B cell (primary cell): ENCODE measurements at regions not wholly inside any gene's neighbourhood (a gene's known extent, or its start where the extent isn't known, plus 50 kb on each side); places are given as distances from the start of the nearest gene placed in this dataset.

Source experiments
- ATAC-seq: fragments of 200-7000 bp; cut with Tn5 transposase; one replicate; pipeline ENCODE4 v1.10.0; 2021; ENCODE audit warnings: low read depth, mild to moderate bottlenecking, moderate number of reproducible peaks, moderate library complexity
- CTCF ChIA-PET: fragments of 350-600 bp; sonication (Branson Sonifier 250); formaldehyde crosslinking; loops from one replicate; lab custom pipeline; 2021; ENCODE audit warnings: antibody characterized with exemption, inconsistent platforms; lab: Charles Lee
- POLR2A ChIA-PET: fragments of 350-600 bp; sonication (Branson Sonifier 250); formaldehyde crosslinking; loops from one replicate; lab custom pipeline; 2021; ENCODE audit warnings: antibody characterized with exemption; lab: Charles Lee
- DNase-seq: peaks from one replicate; pipeline ENCODE4 v3.0.0; 2013
- H2AFZ ChIP-seq: 2 replicates; pipeline ENCODE4 v1.6.1; 2012; ENCODE audit warnings: mild to moderate bottlenecking, low read depth, low read length; ENCODE audit not compliant: insufficient read depth, poor library complexity, severe bottlenecking
- H3K27ac ChIP-seq, 2 donors: 1 replicate in 1 of 2; 2 replicates in 1 of 2; pipeline ENCODE4 v1.5.1; 2012 to 2013; ENCODE audit warnings: low read length in 2 of 2, mild to moderate bottlenecking in 2 of 2, moderate library complexity in 1 of 2
- H3K27me3 ChIP-seq, 4 experiments: fragments of 200-600 bp in 1 of 4; sonication (generic) in 1 of 4; replicated peaks in 1 of 4; 1 replicate in 2 of 4; 2 replicates in 2 of 4; pipeline versions ENCODE4 v1.6.1 to v1.7.0; 2013 to 2016; ENCODE audit warnings: low read length in 3 of 4, mild to moderate bottlenecking in 2 of 4, mixed read lengths in 1 of 4, moderate library complexity in 1 of 4; ENCODE audit not compliant: insufficient read depth in 4 of 4, control insufficient read depth in 3 of 4; ENCODE audit errors: control extremely low read depth in 1 of 4
- H3K36me3 ChIP-seq, 2 experiments: replicated peaks in 1 of 2; 1 replicate in 1 of 2; 2 replicates in 1 of 2; pipeline versions ENCODE4 v1.6.1 to v1.7.1; 2013; ENCODE audit warnings: low read length in 1 of 2; ENCODE audit not compliant: insufficient read depth in 2 of 2, control insufficient read depth in 1 of 2; ENCODE audit errors: control extremely low read depth in 1 of 2, extremely low read depth in 1 of 2
- H3K4me1 ChIP-seq, 2 donors: fragments of 200-600 bp in 1 of 2; sonication (generic) in 1 of 2; 1 replicate in 1 of 2; 2 replicates in 1 of 2; pipeline versions ENCODE4 v1.5.1 to v1.6.1; 2013 to 2017; ENCODE audit warnings: low read length in 2 of 2; ENCODE audit not compliant: control insufficient read depth in 2 of 2, insufficient read depth in 2 of 2
- H3K4me2 ChIP-seq: replicated peaks from 2 replicates; pipeline ENCODE3; 2012; ENCODE audit warnings: mild to moderate bottlenecking, low read depth, low read length; ENCODE audit not compliant: poor library complexity, severe bottlenecking
- H3K4me3 ChIP-seq, 5 experiments: fragments of 200-600 bp in 1 of 5; sonication (generic) in 1 of 5; 1 replicate in 3 of 5; 2 replicates in 2 of 5; pipeline versions ENCODE4 v1.5.1 to v1.7.0; 2011 to 2016; ENCODE audit warnings: low read length in 4 of 5, mild to moderate bottlenecking in 4 of 5, low read depth in 2 of 5, control low read depth in 1 of 5, moderate library complexity in 1 of 5; ENCODE audit not compliant: insufficient read depth in 1 of 5; ENCODE audit errors: control extremely low read depth in 1 of 5, extremely low read depth in 1 of 5
- H3K79me2 ChIP-seq: fragments of 200-600 bp; sonication (generic); one replicate; pipeline ENCODE4 v1.6.0; 2016; ENCODE audit warnings: low read length; ENCODE audit not compliant: control insufficient read depth, insufficient read depth
- H3K9ac ChIP-seq: fragments of 200-600 bp; sonication (generic); 2 replicates; pipeline ENCODE4 v1.6.1; 2017; ENCODE audit warnings: mild to moderate bottlenecking, low read length, moderate library complexity
- H3K9me3 ChIP-seq, 3 donors: one replicate each; pipeline versions ENCODE4 v1.6.1 to v1.7.1; 2013; ENCODE audit warnings: low read length in 2 of 3; ENCODE audit not compliant: control insufficient read depth in 2 of 3, insufficient read depth in 1 of 3; ENCODE audit errors: control extremely low read depth in 1 of 3
- H4K20me1 ChIP-seq: 2 replicates; pipeline ENCODE4 v1.6.0; 2012; ENCODE audit warnings: mild to moderate bottlenecking, low read length; ENCODE audit not compliant: insufficient read depth, control insufficient read depth, poor library complexity, severe bottlenecking
- H3K27ac Mint-ChIP-seq: one replicate; pipeline ENCODE4 v1.8.0; 2021; ENCODE audit warnings: mixed read lengths
- H3K27me3 Mint-ChIP-seq: one replicate; pipeline ENCODE4 v1.8.0; 2021; ENCODE audit warnings: mixed read lengths
- H3K4me1 Mint-ChIP-seq: one replicate; pipeline ENCODE4 v1.8.0; 2021; ENCODE audit warnings: mixed read lengths
- H3K4me3 Mint-ChIP-seq: one replicate; pipeline ENCODE4 v1.8.0; 2021; ENCODE audit warnings: mixed read lengths
- H3K9me3 Mint-ChIP-seq: one replicate; pipeline ENCODE4 v1.8.0; 2022; ENCODE audit warnings: mixed read lengths; ENCODE audit not compliant: insufficient read depth
- EZH2 ChIP-seq: IDR thresholded peaks from 2 replicates; pipeline ENCODE4 v1.6.1; 2012; ENCODE audit warnings: borderline replicate concordance, low read depth, mild to moderate bottlenecking, moderate library complexity, low read length; ENCODE audit not compliant: insufficient read depth, poor library complexity, severe bottlenecking
- WGBS: methylation state at CpG from one replicate; pipeline ENCODE4 v1.1.5; 2013; ENCODE audit warnings: missing lambda C conversion rate; ENCODE audit not compliant: insufficient coverage; 5-methylcytosine and 5-hydroxymethylcytosine counted together
- intact Hi-C: fragments of 100-400 bp; cut with micrococcal nuclease; formaldehyde crosslinking; loops from one replicate; pipeline ENCODE4 v1.10.0; 2022
- TF ChIP-seq, protein P1 (sequence below): fragments of 200-600 bp; IDR thresholded peaks from one replicate; pipeline ENCODE4 v1.8.0; 2022; ENCODE audit warnings: antibody characterized with exemption, mild to moderate bottlenecking

DNA sequence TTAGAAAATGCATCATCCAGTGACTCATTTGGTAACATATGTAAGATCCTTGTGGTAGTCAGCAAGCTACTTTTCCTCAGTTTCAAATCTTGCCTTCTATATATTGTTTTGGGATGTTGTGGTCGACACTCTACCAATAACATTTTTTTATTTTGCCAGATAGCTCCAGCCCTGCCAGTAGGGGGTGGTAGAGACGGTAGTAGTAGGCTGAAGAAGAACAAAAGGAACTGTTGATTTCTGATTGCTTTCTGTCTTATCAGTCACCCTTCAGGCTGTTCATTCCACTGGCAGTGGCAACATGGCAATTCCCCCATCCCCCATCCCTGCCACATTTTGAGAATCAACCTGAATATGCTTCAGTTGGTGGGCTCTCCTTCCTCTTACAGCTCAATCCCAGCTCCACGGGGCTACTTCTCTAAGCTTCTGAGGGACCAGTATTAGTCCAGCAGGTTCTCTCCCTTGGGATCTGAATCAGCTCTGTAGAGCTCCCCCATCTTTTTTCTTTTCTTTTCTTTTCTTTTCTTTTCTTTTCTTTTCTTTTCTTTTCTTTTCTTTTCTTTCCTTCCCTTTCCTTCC is 171.5 kb upstream of the VEGFC start:
- DNase-seq (no peak), ATAC-seq (no peak)
- Histone ChIP-seq H3K9me3 (no peaks in the 10 kb centered on the region), H3K36me3 (no peaks in the 10 kb centered on the region), H3K9ac (no peak overlapping the region), H3K4me2 (no peak overlapping the region), H3K27me3 (no peaks in the 10 kb centered on the region), H3K79me2 (no peaks in the 10 kb centered on the region), H3K27ac (no peak overlapping the region), H2AFZ (no peak overlapping the region), H3K4me1 (no peaks in the 10 kb centered on the region), H4K20me1 (no peaks in the 10 kb centered on the region), H3K4me3 (no peak overlapping the region)
- CTCF ChIA-PET, result no interaction called here
- WGBS, result 87% methylated on average over 1 of the region's 3 CpGs
- no peak overlapping the region for H3K27ac Mint-ChIP-seq
- no peak overlapping the region for H3K4me3 Mint-ChIP-seq
- POLR2A ChIA-PET, result no interaction called here
- no peaks in the 10 kb centered on the region for H3K4me1 Mint-ChIP-seq
- intact Hi-C loops, result no loop called here
- H3K9me3 Mint-ChIP-seq, result no peaks in the 10 kb centered on the region
- H3K27me3 Mint-ChIP-seq, result no peaks in the 10 kb centered on the region
- TF ChIP-seq, protein P1, sequence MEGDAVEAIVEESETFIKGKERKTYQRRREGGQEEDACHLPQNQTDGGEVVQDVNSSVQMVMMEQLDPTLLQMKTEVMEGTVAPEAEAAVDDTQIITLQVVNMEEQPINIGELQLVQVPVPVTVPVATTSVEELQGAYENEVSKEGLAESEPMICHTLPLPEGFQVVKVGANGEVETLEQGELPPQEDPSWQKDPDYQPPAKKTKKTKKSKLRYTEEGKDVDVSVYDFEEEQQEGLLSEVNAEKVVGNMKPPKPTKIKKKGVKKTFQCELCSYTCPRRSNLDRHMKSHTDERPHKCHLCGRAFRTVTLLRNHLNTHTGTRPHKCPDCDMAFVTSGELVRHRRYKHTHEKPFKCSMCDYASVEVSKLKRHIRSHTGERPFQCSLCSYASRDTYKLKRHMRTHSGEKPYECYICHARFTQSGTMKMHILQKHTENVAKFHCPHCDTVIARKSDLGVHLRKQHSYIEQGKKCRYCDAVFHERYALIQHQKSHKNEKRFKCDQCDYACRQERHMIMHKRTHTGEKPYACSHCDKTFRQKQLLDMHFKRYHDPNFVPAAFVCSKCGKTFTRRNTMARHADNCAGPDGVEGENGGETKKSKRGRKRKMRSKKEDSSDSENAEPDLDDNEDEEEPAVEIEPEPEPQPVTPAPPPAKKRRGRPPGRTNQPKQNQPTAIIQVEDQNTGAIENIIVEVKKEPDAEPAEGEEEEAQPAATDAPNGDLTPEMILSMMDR, result no peak
- TF ChIP-seq EZH2, result no peak

DNA sequence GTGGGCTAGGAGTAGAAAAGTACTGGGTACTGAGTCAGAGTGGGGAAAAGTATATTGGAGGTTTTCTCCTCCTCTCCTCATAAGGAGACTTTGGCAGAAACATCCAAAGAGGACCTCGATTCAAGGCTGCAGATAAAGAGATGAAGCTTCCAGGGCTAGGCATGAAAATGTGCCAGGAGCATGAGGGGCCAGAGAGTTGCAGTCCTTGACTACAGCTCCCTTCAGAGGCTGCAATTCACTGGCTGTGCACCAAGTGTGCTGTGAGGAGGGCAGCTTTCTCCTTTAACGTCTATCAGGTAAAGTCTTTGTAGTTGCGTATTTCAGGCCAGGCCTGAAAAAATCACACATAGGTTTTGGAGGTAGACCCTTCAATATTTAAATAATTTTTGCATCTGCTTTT is 174.9 kb upstream of the VEGFC start:
- Histone ChIP-seq H3K4me2 (no peak overlapping the region), H3K4me1 (no peaks in the 10 kb centered on the region), H3K4me3 (no peak overlapping the region), H4K20me1 (no peaks in the 10 kb centered on the region), H3K79me2 (no peaks in the 10 kb centered on the region), H3K9me3 (no peaks in the 10 kb centered on the region), H2AFZ (no peak overlapping the region), H3K27me3 (no peaks in the 10 kb centered on the region), H3K36me3 (no peaks in the 10 kb centered on the region), H3K27ac (no peak overlapping the region), H3K9ac (no peak overlapping the region)
- TF ChIP-seq, protein P1, result no peak
- TF ChIP-seq EZH2, result no peak
- H3K9me3 Mint-ChIP-seq, result peaks cover 2% of the 10 kb centered on the region
- CTCF ChIA-PET, result no interaction called here
- intact Hi-C loops, result no loop called here
- no peak for DNase-seq
- 79% methylated on average over 3 of the region's 3 CpGs for WGBS
- no peak overlapping the region for H3K27ac Mint-ChIP-seq
- no peaks in the 10 kb centered on the region for H3K27me3 Mint-ChIP-seq
- no peak overlapping the region for H3K4me3 Mint-ChIP-seq
- POLR2A ChIA-PET, result no interaction called here
- no peak for ATAC-seq
- H3K4me1 Mint-ChIP-seq, result no peaks in the 10 kb centered on the region
